ENCODE measurements at regions not wholly inside any gene's neighbourhood (a gene's known extent, or its start where the extent isn't known, plus 50 kb on each side); places are given as distances from the start of the nearest gene placed in this dataset.
"Not testable (repeated sequence)": the region's sequence is repeated elsewhere in the genome, so short reads cannot be mapped to it uniquely, and the experiment has no call there.

GRCh38 chr2:5187283-5187682 is 504.9 kb upstream of the SOX11 start:
- Mint-ChIP-seq H3K4me3 (ENCODE audit: unreplicated experiment) (no peak overlapping the region), H3K9me3 (ENCODE audit: unreplicated experiment) (no peaks in the 10 kb centered on the region), H3K36me3 (ENCODE audit: unreplicated experiment) (no peaks in the 10 kb centered on the region), H3K27ac (ENCODE audit: unreplicated experiment) (no peak overlapping the region), H3K4me1 (ENCODE audit: unreplicated experiment) (peaks cover 6% of the 10 kb centered on the region), H3K27me3 (ENCODE audit: unreplicated experiment) (no peaks in the 10 kb centered on the region)
- no peak for DNase-seq (ENCODE audit: extremely low spot score, unreplicated experiment)
- no peak for TF ChIP-seq CTCF (IDR thresholded peaks at IDR 0.05)

GRCh38 chr2:5188636-5189035 is 503.5 kb upstream of the SOX11 start:
- Mint-ChIP-seq H3K4me3 (ENCODE audit: unreplicated experiment) (no peak overlapping the region), H3K27ac (ENCODE audit: unreplicated experiment) (no peak overlapping the region), H3K4me1 (ENCODE audit: unreplicated experiment) (peaks cover 6% of the 10 kb centered on the region), H3K36me3 (ENCODE audit: unreplicated experiment) (no peaks in the 10 kb centered on the region), H3K9me3 (ENCODE audit: unreplicated experiment) (no peaks in the 10 kb centered on the region), H3K27me3 (ENCODE audit: unreplicated experiment) (no peaks in the 10 kb centered on the region)
- TF ChIP-seq CTCF (IDR thresholded peaks at IDR 0.05) = no peak
- no peak for DNase-seq (ENCODE audit: extremely low spot score, unreplicated experiment)

- no peak for TF ChIP-seq CTCF (IDR thresholded peaks at IDR 0.05)
- no peak overlapping the region for H3K27ac Mint-ChIP-seq (ENCODE audit: unreplicated experiment)
- no peaks in the 10 kb centered on the region for H3K36me3 Mint-ChIP-seq (ENCODE audit: unreplicated experiment)
- H3K27me3 Mint-ChIP-seq (ENCODE audit: unreplicated experiment) = no peaks in the 10 kb centered on the region
- H3K9me3 Mint-ChIP-seq (ENCODE audit: unreplicated experiment) = no peaks in the 10 kb centered on the region
- no peak overlapping the region for H3K4me3 Mint-ChIP-seq (ENCODE audit: unreplicated experiment)
- DNase-seq (ENCODE audit: extremely low spot score, unreplicated experiment) = no peak
- peaks cover 6% of the 10 kb centered on the region for H3K4me1 Mint-ChIP-seq (ENCODE audit: unreplicated experiment)
Measured at GRCh38 chr2:5190023-5190422, 502.2 kb upstream of the SOX11 start.

- Mint-ChIP-seq H3K27me3 (ENCODE audit: unreplicated experiment) (no peaks in the 10 kb centered on the region), H3K9me3 (ENCODE audit: unreplicated experiment) (no peaks in the 10 kb centered on the region), H3K4me1 (ENCODE audit: unreplicated experiment) (no peaks in the 10 kb centered on the region), H3K4me3 (ENCODE audit: unreplicated experiment) (no peak overlapping the region), H3K36me3 (ENCODE audit: unreplicated experiment) (no peaks in the 10 kb centered on the region), H3K27ac (ENCODE audit: unreplicated experiment) (no peak overlapping the region)
- no peak for TF ChIP-seq CTCF (IDR thresholded peaks at IDR 0.05)
- no peak for DNase-seq (ENCODE audit: extremely low spot score, unreplicated experiment)
Measured at GRCh38 chr2:5195636-5196035, 496.5 kb upstream of the SOX11 start.

GRCh38 chr2:5203134-5203755 is 488.9 kb upstream of the SOX11 start:
- Mint-ChIP-seq H3K9me3 (ENCODE audit: unreplicated experiment) (no peaks in the 10 kb centered on the region), H3K27ac (ENCODE audit: unreplicated experiment) (no peak overlapping the region), H3K27me3 (ENCODE audit: unreplicated experiment) (no peaks in the 10 kb centered on the region), H3K36me3 (ENCODE audit: unreplicated experiment) (no peaks in the 10 kb centered on the region), H3K4me1 (ENCODE audit: unreplicated experiment) (peaks cover 2% of the 10 kb centered on the region), H3K4me3 (ENCODE audit: unreplicated experiment) (no peak overlapping the region)
- no peak for TF ChIP-seq CTCF (IDR thresholded peaks at IDR 0.05)
- no peak for DNase-seq (ENCODE audit: extremely low spot score, unreplicated experiment)

- H3K4me1 Mint-ChIP-seq (ENCODE audit: unreplicated experiment); DNase-seq (ENCODE audit: extremely low spot score, unreplicated experiment); H3K9me3 Mint-ChIP-seq (ENCODE audit: unreplicated experiment); H3K27ac Mint-ChIP-seq (ENCODE audit: unreplicated experiment); H3K27me3 Mint-ChIP-seq (ENCODE audit: unreplicated experiment); H3K4me3 Mint-ChIP-seq (ENCODE audit: unreplicated experiment); H3K36me3 Mint-ChIP-seq (ENCODE audit: unreplicated experiment): not testable (repeated sequence)
Measured at GRCh38 chr2:5206742-5207141, 485.4 kb upstream of the SOX11 start.

All from osteocyte (in vitro differentiated cells).